Osteoblast (primary cell): ENCODE measurements at regions not wholly inside any gene's neighbourhood (a gene's known extent, or its start where the extent isn't known, plus 50 kb on each side); places are given as distances from the start of the nearest gene placed in this dataset.

Experiments used
- DNase-seq: peaks from one replicate; pipeline ENCODE4 v3.0.0; 2011; ENCODE audit warnings: low spot score, mixed read lengths; ENCODE audit not compliant: insufficient read length; ENCODE audit errors: missing footprints
- H2AFZ ChIP-seq: 2 replicates; pipeline ENCODE4 v1.6.0; 2011; ENCODE audit warnings: mild to moderate bottlenecking, low read length
- H3K27ac ChIP-seq: 2 replicates; pipeline ENCODE4 v1.5.1; 2011; ENCODE audit warnings: mild to moderate bottlenecking, low read depth, low read length, moderate library complexity
- H3K27me3 ChIP-seq: 2 replicates; pipeline ENCODE4 v1.6.0; 2012; ENCODE audit warnings: mild to moderate bottlenecking, control low read depth, inconsistent platforms, low read length, moderate library complexity; ENCODE audit not compliant: insufficient read depth
- H3K36me3 ChIP-seq: 2 replicates; pipeline ENCODE4 v1.5.1; 2011; ENCODE audit warnings: mild to moderate bottlenecking, low read length, control low read depth, moderate library complexity; ENCODE audit not compliant: insufficient read depth
- H3K4me1 ChIP-seq: 2 replicates; pipeline ENCODE4 v1.5.1; 2011; ENCODE audit warnings: mild to moderate bottlenecking, low read length, control low read depth, moderate library complexity; ENCODE audit not compliant: insufficient read depth
- H3K4me2 ChIP-seq: 2 replicates; pipeline ENCODE4 v1.6.0; 2011; ENCODE audit warnings: mild to moderate bottlenecking, low read length; ENCODE audit not compliant: insufficient read depth
- H3K4me3 ChIP-seq: fragments of 200-600 bp; sonication (generic); 3 replicates; pipeline ENCODE4 v1.5.1; 2012; ENCODE audit warnings: mild to moderate bottlenecking, low read length, inconsistent platforms; ENCODE audit not compliant: insufficient read depth
- H3K79me2 ChIP-seq: 2 replicates; pipeline ENCODE4 v1.6.0; 2012; ENCODE audit warnings: mild to moderate bottlenecking, low read length, control low read depth, inconsistent platforms; ENCODE audit not compliant: insufficient read depth
- H3K9me3 ChIP-seq: 2 replicates; pipeline ENCODE4 v1.5.1; 2011; ENCODE audit warnings: low read depth, low read length, control low read depth
- H4K20me1 ChIP-seq: 2 replicates; pipeline ENCODE4 v1.6.0; 2012; ENCODE audit warnings: mild to moderate bottlenecking, low read length, control low read depth; ENCODE audit not compliant: insufficient read depth
- CTCF ChIP-seq: IDR thresholded peaks from 2 replicates; pipeline ENCODE4 v1.5.1; 2011; ENCODE audit warnings: mild to moderate bottlenecking, low read depth, low read length, moderate library complexity; ENCODE audit errors: extremely low read depth

DNA sequence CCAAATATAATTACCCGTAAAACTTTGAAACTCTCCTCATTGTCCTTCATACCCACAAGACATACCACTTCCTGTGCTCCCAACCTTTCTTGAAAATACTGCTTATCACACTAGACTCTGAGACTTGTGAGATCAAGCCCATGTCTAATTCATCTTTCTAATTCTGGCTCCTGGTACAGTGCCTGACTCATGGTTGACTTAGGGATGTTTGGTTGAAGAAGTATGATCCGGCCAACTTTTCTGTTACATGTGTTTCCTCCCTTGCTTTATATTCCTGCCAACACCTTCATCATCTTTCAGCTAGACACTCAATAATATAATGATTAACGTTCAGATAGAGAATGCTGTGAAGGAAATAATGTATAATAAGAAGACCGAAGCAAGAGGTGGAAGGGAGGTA is 58.2 kb downstream of the MEX3B start:
- Histone ChIP-seq H3K27ac (no peak overlapping the region), H3K4me3 (no peak overlapping the region), H3K36me3 (no peaks in the 10 kb centered on the region), H4K20me1 (no peaks in the 10 kb centered on the region), H3K4me2 (no peak overlapping the region), H3K27me3 (no peaks in the 10 kb centered on the region), H3K9me3 (no peaks in the 10 kb centered on the region), H3K79me2 (no peaks in the 10 kb centered on the region), H2AFZ (no peak overlapping the region), H3K4me1 (no peaks in the 10 kb centered on the region)
- TF ChIP-seq CTCF, result no peak
- no peak for DNase-seq

GRCh38 chr15:81983497-81983896 is 62.3 kb downstream of the MEX3B start:
- no peak for DNase-seq
- no peaks in the 10 kb centered on the region for H3K79me2 ChIP-seq
- no peak overlapping the region for H3K27ac ChIP-seq
- no peaks in the 10 kb centered on the region for H3K27me3 ChIP-seq
- H4K20me1 ChIP-seq, result no peaks in the 10 kb centered on the region
- no peak overlapping the region for H3K4me2 ChIP-seq
- H3K4me3 ChIP-seq, result no peak overlapping the region
- no peak overlapping the region for H2AFZ ChIP-seq
- no peaks in the 10 kb centered on the region for H3K9me3 ChIP-seq
- no peaks in the 10 kb centered on the region for H3K4me1 ChIP-seq
- H3K36me3 ChIP-seq, result no peaks in the 10 kb centered on the region
- TF ChIP-seq CTCF, result no peak

DNA sequence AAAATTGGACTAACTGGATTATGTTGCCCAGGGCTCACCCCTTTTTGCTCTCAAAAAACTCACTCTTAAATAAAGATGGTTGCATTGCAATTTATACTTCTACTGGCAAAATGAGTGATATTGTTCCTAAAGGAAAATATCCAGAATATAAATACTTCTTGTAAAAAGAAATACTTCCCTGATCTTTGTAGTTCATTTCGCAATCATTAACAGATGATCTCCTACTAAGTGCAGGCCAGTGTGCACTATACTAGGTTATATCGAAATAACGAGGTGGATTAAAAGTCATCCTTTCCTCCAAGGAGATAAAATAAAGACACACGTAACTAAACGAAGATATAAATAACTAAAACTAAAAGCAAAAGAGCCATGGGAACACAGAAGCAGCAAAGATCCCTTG is 63.0 kb downstream of the MEX3B start:
- no peak overlapping the region for H3K4me3 ChIP-seq

GRCh38 chr15:81981908-81982307 is 63.9 kb downstream of the MEX3B start:
- Histone ChIP-seq H3K4me3 (no peak overlapping the region), H2AFZ (peak overlapping the region; percentile 58)
- no peak for DNase-seq

More for the DNA sequence above, 63.0 kb downstream of the MEX3B start:
- no peaks in the 10 kb centered on the region for H3K4me1 ChIP-seq
- no peaks in the 10 kb centered on the region for H3K27me3 ChIP-seq
- H3K79me2 ChIP-seq, result no peaks in the 10 kb centered on the region
- H3K36me3 ChIP-seq, result no peaks in the 10 kb centered on the region
- no peak overlapping the region for H3K27ac ChIP-seq
- no peaks in the 10 kb centered on the region for H4K20me1 ChIP-seq
- peaks cover 1% of the 10 kb centered on the region for H3K9me3 ChIP-seq
- H3K4me2 ChIP-seq, result no peak overlapping the region
- no peak overlapping the region for H2AFZ ChIP-seq
- TF ChIP-seq CTCF, result no peak
- no peak for DNase-seq

More at GRCh38 chr15:81981908-81982307, 63.9 kb downstream of the MEX3B start:
- TF ChIP-seq CTCF, result no peak
- no peaks in the 10 kb centered on the region for H3K36me3 ChIP-seq
- H3K27ac ChIP-seq, result no peak overlapping the region
- no peaks in the 10 kb centered on the region for H4K20me1 ChIP-seq
- no peak overlapping the region for H3K4me2 ChIP-seq
- no peaks in the 10 kb centered on the region for H3K4me1 ChIP-seq
- no peaks in the 10 kb centered on the region for H3K79me2 ChIP-seq
- H3K9me3 ChIP-seq, result peaks cover 2% of the 10 kb centered on the region
- no peaks in the 10 kb centered on the region for H3K27me3 ChIP-seq
